Liver (tissue), 8 donors: ENCODE measurements at regions not wholly inside any gene's neighbourhood (a gene's known extent, or its start where the extent isn't known, plus 50 kb on each side); places are given as distances from the start of the nearest gene placed in this dataset.

Source experiments
- DNase-seq: peaks from one replicate; pipeline ENCODE4 v3.0.0-alpha.2; 2017; ENCODE audit warnings: low spot score
- H3K27ac ChIP-seq, 2 donors: one replicate each; pipeline ENCODE4 v1.7.0; 2013; ENCODE audit warnings: inconsistent platforms in 2 of 2, low read length in 2 of 2, control low read depth in 1 of 2, low read depth in 1 of 2, mild to moderate bottlenecking in 1 of 2
- H3K27me3 ChIP-seq, 4 donors: one replicate each; pipeline versions ENCODE4 v1.6.1 to v1.7.0; 2013; ENCODE audit warnings: low read length in 3 of 4, inconsistent platforms in 1 of 4, mild to moderate bottlenecking in 1 of 4, moderate library complexity in 1 of 4; ENCODE audit not compliant: control insufficient read depth in 4 of 4, insufficient read depth in 4 of 4
- H3K36me3 ChIP-seq, 4 donors: one replicate each; pipeline versions ENCODE4 v1.6.1 to v1.7.0; 2013; ENCODE audit warnings: low read length in 3 of 4, mild to moderate bottlenecking in 3 of 4, low read depth in 1 of 4, moderate library complexity in 1 of 4; ENCODE audit not compliant: control insufficient read depth in 4 of 4, insufficient read depth in 3 of 4
- H3K4me1 ChIP-seq, 4 donors: one replicate each; pipeline versions ENCODE4 v1.6.1 to v1.7.0; 2013; ENCODE audit warnings: low read length in 3 of 4, mild to moderate bottlenecking in 3 of 4, moderate library complexity in 1 of 4; ENCODE audit not compliant: control insufficient read depth in 4 of 4, insufficient read depth in 4 of 4
- H3K4me3 ChIP-seq, 3 donors: one replicate each; pipeline versions ENCODE4 v1.6.1 to v1.7.0; 2013; ENCODE audit warnings: low read length in 3 of 3, control low read depth in 1 of 3, low read depth in 1 of 3, mild to moderate bottlenecking in 1 of 3
- H3K9ac ChIP-seq, 2 donors: one replicate each; pipeline ENCODE4 v1.7.0; 2013; ENCODE audit warnings: low read length in 2 of 2, mild to moderate bottlenecking in 2 of 2, moderate library complexity in 2 of 2, control low read depth in 1 of 2, low read depth in 1 of 2
- H3K9me3 ChIP-seq, 4 donors: one replicate each; pipeline versions ENCODE4 v1.6.1 to v1.7.0; 2013; ENCODE audit warnings: low read length in 3 of 4; ENCODE audit not compliant: control insufficient read depth in 4 of 4
- ATF3 ChIP-seq: IDR thresholded peaks from 2 replicates; pipeline ENCODE4 v1.6.1; 2016; ENCODE audit warnings: antibody characterized with exemption
- CTCF ChIP-seq: fragments of 150-350 bp; IDR thresholded peaks from 2 replicates; pipeline ENCODE4 v1.5.1; 2017; ENCODE audit warnings: improper control_type of control experiment, low read depth, low read length; ENCODE audit not compliant: missing input control
- EGR1 ChIP-seq, 2 donors: IDR thresholded peaks; 2 replicates each; pipeline ENCODE4 v1.6.1; 2016 to 2018; ENCODE audit warnings: antibody characterized with exemption in 2 of 2, low read depth in 2 of 2
- FOXA1 ChIP-seq: IDR thresholded peaks from 2 replicates; pipeline ENCODE4 v1.6.1; 2016; ENCODE audit warnings: antibody characterized with exemption
- FOXA2 ChIP-seq: IDR thresholded peaks from 2 replicates; pipeline ENCODE4 v1.6.1; 2016; ENCODE audit warnings: antibody characterized with exemption
- GABPA ChIP-seq, 2 donors: IDR thresholded peaks in 1 of 2; conservative IDR thresholded peaks in 1 of 2; 2 replicates each; pipeline ENCODE4 v1.6.1; 2016; ENCODE audit warnings: antibody characterized with exemption in 2 of 2, mild to moderate bottlenecking in 1 of 2, moderate library complexity in 1 of 2
- HNF4A ChIP-seq, 2 donors: conservative IDR thresholded peaks; 2 replicates each; pipeline ENCODE4 v1.6.1; 2016; ENCODE audit warnings: antibody characterized with exemption in 2 of 2, mild to moderate bottlenecking in 2 of 2
- HNF4G ChIP-seq: IDR thresholded peaks from 2 replicates; pipeline ENCODE4 v1.6.1; 2016; ENCODE audit warnings: antibody characterized with exemption
- JUND ChIP-seq, 2 donors: IDR thresholded peaks; 2 replicates each; pipeline ENCODE4 v1.6.1; 2016; ENCODE audit warnings: antibody characterized with exemption in 2 of 2
- MAX ChIP-seq: IDR thresholded peaks from 2 replicates; pipeline ENCODE4 v1.6.1; 2016; ENCODE audit warnings: antibody characterized with exemption
- NR2F2 ChIP-seq: IDR thresholded peaks from 2 replicates; pipeline ENCODE4 v1.6.1; 2016; ENCODE audit warnings: antibody characterized with exemption
- RAD21 ChIP-seq, 2 donors: IDR thresholded peaks; 2 replicates each; pipeline ENCODE4 v1.6.1; 2016; ENCODE audit warnings: antibody characterized with exemption in 2 of 2, mild to moderate bottlenecking in 2 of 2
- REST ChIP-seq: IDR thresholded peaks from 2 replicates; pipeline ENCODE4 v1.6.1; 2016; ENCODE audit warnings: antibody characterized with exemption, mild to moderate bottlenecking
- RXRA ChIP-seq, 2 donors: IDR thresholded peaks; 2 replicates each; pipeline ENCODE4 v1.6.1; 2017 to 2018; ENCODE audit warnings: antibody characterized with exemption in 2 of 2, mild to moderate bottlenecking in 1 of 2
- SP1 ChIP-seq: IDR thresholded peaks from 2 replicates; pipeline ENCODE4 v1.6.1; 2018; ENCODE audit warnings: antibody characterized with exemption, mild to moderate bottlenecking
- YY1 ChIP-seq: IDR thresholded peaks from 2 replicates; pipeline ENCODE4 v1.6.1; 2016; ENCODE audit warnings: antibody characterized with exemption, mild to moderate bottlenecking
- ZBTB33 ChIP-seq: IDR thresholded peaks from 2 replicates; pipeline ENCODE4 v1.6.1; 2016; ENCODE audit warnings: antibody characterized with exemption
- WGBS: extraction: QIAGEN DNeasy Blood & Tissue Kit; methylation state at CpG from one replicate; pipeline ENCODE4 v1.1.7; 2013; 5-methylcytosine and 5-hydroxymethylcytosine counted together
- donor health status: healthy.
- donor health status: healthy.
- donor health status: healthy.
- donor health status: healthy.
- donor health status: healthy.

GRCh38 chr6:132179955-132180354 is 221.3 kb downstream of the MOXD1 start:
- Histone ChIP-seq H3K27ac (no peak overlapping the region), H3K36me3 (no peaks in the 10 kb centered on the region), H3K27me3 (no peaks in the 10 kb centered on the region), H3K9me3 (peaks cover 0 to 3% (median 0%) of the 10 kb centered on the region in 4 donors), H3K4me1 (no peaks in the 10 kb centered on the region), H3K4me3 (no peak overlapping the region), H3K9ac (no peak overlapping the region)
- no peak for TF ChIP-seq NR2F2
- no peak for TF ChIP-seq ZBTB33
- TF ChIP-seq GABPA (IDR thresholded peaks at IDR 0.05 in 1 of 2, conservative IDR thresholded peaks at IDR 0.05 in 1 of 2) = no peak
- TF ChIP-seq REST = no peak
- no peak for TF ChIP-seq ATF3
- no peak for TF ChIP-seq EGR1 (IDR thresholded peaks at IDR 0.05; ENCODE audit: low read depth in 2 of 2)
- TF ChIP-seq YY1 = no peak
- TF ChIP-seq FOXA1 = no peak
- TF ChIP-seq FOXA2 = no peak
- TF ChIP-seq RAD21 (IDR thresholded peaks at IDR 0.05) = no peak
- TF ChIP-seq HNF4G = no peak
- no peak for TF ChIP-seq SP1
- no peak for TF ChIP-seq HNF4A (conservative IDR thresholded peaks at IDR 0.05)
- TF ChIP-seq JUND (IDR thresholded peaks at IDR 0.05) = no peak
- 67% methylated on average over 3 of the region's 3 CpGs for WGBS
- no peak for DNase-seq

- Histone ChIP-seq H3K36me3 (no peaks in the 10 kb centered on the region), H3K27me3 (no peaks in the 10 kb centered on the region), H3K4me1 (no peaks in the 10 kb centered on the region), H3K9ac (no peak overlapping the region), H3K4me3 (no peak overlapping the region), H3K27ac (no peak overlapping the region), H3K9me3 (peaks cover 0 to 1% (median 0%) of the 10 kb centered on the region in 4 donors)
- no peak for DNase-seq
- TF ChIP-seq HNF4G (no peak), FOXA2 (no peak), CTCF (no peak), GABPA (IDR thresholded peaks at IDR 0.05 in 1 of 2, conservative IDR thresholded peaks at IDR 0.05 in 1 of 2) (no peak), JUND (IDR thresholded peaks at IDR 0.05) (no peak), HNF4A (conservative IDR thresholded peaks at IDR 0.05) (no peak), FOXA1 (no peak), REST (no peak), ZBTB33 (no peak), ATF3 (no peak), NR2F2 (no peak), RXRA (IDR thresholded peaks at IDR 0.05) (no peak), SP1 (no peak), MAX (no peak)
- 94% methylated on average over 3 of the region's 3 CpGs for WGBS
Measured at GRCh38 chr6:132174919-132175318, 223.7 kb upstream of the CCN2 start.
